ENCODE measurements at regions not wholly inside any gene's neighbourhood (a gene's known extent, or its start where the extent isn't known, plus 50 kb on each side); places are given as distances from the start of the nearest gene placed in this dataset.

DNA sequence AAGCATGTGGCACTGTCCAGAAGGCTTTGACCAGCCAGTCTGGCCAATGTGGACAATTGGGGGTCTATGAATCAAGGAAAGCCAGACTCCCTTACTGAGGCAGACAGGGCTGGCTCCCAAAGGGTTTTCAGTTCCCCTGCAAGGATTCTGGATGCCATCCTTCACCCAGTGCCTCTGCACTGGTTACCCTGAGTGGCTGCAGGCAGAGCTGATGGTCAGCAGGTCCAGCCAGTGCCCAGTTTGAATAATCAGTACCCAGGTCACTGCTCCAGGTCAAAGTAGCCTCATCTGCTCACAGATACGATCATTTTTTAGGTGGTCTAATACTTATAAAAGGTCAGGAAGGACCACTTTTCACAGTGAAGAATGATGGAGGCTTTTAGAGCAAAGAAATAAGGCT lies 52.2 kb upstream of the MAMLD1 start:
- TF ChIP-seq, protein P1, sequence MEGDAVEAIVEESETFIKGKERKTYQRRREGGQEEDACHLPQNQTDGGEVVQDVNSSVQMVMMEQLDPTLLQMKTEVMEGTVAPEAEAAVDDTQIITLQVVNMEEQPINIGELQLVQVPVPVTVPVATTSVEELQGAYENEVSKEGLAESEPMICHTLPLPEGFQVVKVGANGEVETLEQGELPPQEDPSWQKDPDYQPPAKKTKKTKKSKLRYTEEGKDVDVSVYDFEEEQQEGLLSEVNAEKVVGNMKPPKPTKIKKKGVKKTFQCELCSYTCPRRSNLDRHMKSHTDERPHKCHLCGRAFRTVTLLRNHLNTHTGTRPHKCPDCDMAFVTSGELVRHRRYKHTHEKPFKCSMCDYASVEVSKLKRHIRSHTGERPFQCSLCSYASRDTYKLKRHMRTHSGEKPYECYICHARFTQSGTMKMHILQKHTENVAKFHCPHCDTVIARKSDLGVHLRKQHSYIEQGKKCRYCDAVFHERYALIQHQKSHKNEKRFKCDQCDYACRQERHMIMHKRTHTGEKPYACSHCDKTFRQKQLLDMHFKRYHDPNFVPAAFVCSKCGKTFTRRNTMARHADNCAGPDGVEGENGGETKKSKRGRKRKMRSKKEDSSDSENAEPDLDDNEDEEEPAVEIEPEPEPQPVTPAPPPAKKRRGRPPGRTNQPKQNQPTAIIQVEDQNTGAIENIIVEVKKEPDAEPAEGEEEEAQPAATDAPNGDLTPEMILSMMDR (IDR thresholded peaks at IDR 0.05) = no peak
- no peak for TF ChIP-seq POLR2A (IDR thresholded peaks at IDR 0.05)
